CD4-positive, alpha-beta T cell (primary cell): ENCODE measurements at regions not wholly inside any gene's neighbourhood (a gene's known extent, or its start where the extent isn't known, plus 50 kb on each side); places are given as distances from the start of the nearest gene placed in this dataset.

Experiments used
- ATAC-seq: fragments of 200-7000 bp; cut with Tn5 transposase; one replicate; pipeline ENCODE4 v1.10.0; 2022; ENCODE audit warnings: mild to moderate bottlenecking; ENCODE audit not compliant: poor library complexity
- CTCF ChIA-PET: fragments of 350-600 bp; sonication (Branson Sonifier 250); formaldehyde crosslinking; loops from one replicate; lab custom pipeline; 2021; ENCODE audit warnings: antibody characterized with exemption, inconsistent platforms; lab: Charles Lee
- POLR2A ChIA-PET: fragments of 350-600 bp; sonication (Branson Sonifier 250); formaldehyde crosslinking; loops from one replicate; lab custom pipeline; 2021; ENCODE audit warnings: antibody characterized with exemption, inconsistent platforms; lab: Charles Lee
- DNase-seq, 14 experiments: peaks; one replicate each; pipeline ENCODE4 v3.0.0-alpha.2; 2013 to 2020; ENCODE audit warnings: mixed read lengths in 2 of 14
- H3K27ac ChIP-seq, 2 donors: one replicate each; pipeline versions ENCODE4 v1.5.1 to v1.7.0; 2013; ENCODE audit warnings: low read length in 2 of 2, low read depth in 1 of 2, mild to moderate bottlenecking in 1 of 2
- H3K27me3 ChIP-seq, 2 experiments: 1 replicate in 1 of 2; 2 replicates in 1 of 2; pipeline versions ENCODE4 v1.6.1 to v1.7.0; 2013; ENCODE audit warnings: low read length in 2 of 2, control low read depth in 1 of 2, mild to moderate bottlenecking in 1 of 2, moderate library complexity in 1 of 2; ENCODE audit not compliant: insufficient read depth in 2 of 2, control insufficient read depth in 1 of 2
- H3K36me3 ChIP-seq: one replicate; pipeline ENCODE4 v1.6.1; 2013; ENCODE audit warnings: low read length, control low read depth; ENCODE audit not compliant: insufficient read depth
- H3K4me1 ChIP-seq: one replicate; pipeline ENCODE4 v1.6.1; 2013; ENCODE audit warnings: low read length, control low read depth; ENCODE audit not compliant: insufficient read depth
- H3K4me3 ChIP-seq: one replicate; pipeline ENCODE4 v1.5.1; 2013; ENCODE audit warnings: mild to moderate bottlenecking, low read length, moderate library complexity
- H3K9me3 ChIP-seq, 2 experiments: 1 replicate in 1 of 2; 2 replicates in 1 of 2; pipeline versions ENCODE4 v1.6.1 to v1.7.0; 2013; ENCODE audit warnings: low read length in 2 of 2, mild to moderate bottlenecking in 2 of 2, control low read depth in 1 of 2, moderate library complexity in 1 of 2; ENCODE audit not compliant: control insufficient read depth in 1 of 2, insufficient read depth in 1 of 2
- H3K27ac Mint-ChIP-seq: one replicate; pipeline ENCODE4 v1.8.0; 2020; ENCODE audit warnings: mixed read lengths
- H3K27me3 Mint-ChIP-seq: one replicate; pipeline ENCODE4 v1.8.0; 2021; ENCODE audit warnings: mixed read lengths
- H3K36me3 Mint-ChIP-seq: one replicate; pipeline ENCODE4 v1.8.0; 2021; ENCODE audit warnings: low read depth, mixed read lengths
- H3K4me1 Mint-ChIP-seq: one replicate; pipeline ENCODE4 v1.8.0; 2021; ENCODE audit warnings: low read depth, mixed read lengths
- H3K4me3 Mint-ChIP-seq: one replicate; pipeline ENCODE4 v1.8.0; 2020; ENCODE audit warnings: mild to moderate bottlenecking, mixed read lengths
- H3K9me3 Mint-ChIP-seq: one replicate; pipeline ENCODE4 v1.8.0; 2020; ENCODE audit warnings: mixed read lengths
- CTCF ChIP-seq: fragments of 200-600 bp; IDR thresholded peaks from one replicate; pipeline ENCODE4 v1.8.0; 2022; ENCODE audit warnings: antibody characterized with exemption, mild to moderate bottlenecking
- intact Hi-C, 2 experiments: fragments of 100-400 bp; cut with DNase I in 1 of 2; cut with micrococcal nuclease in 1 of 2; formaldehyde crosslinking; loops; one replicate each; pipeline versions ENCODE4 v1.15.1 to v1.9.0; 2023 to 2025; cut with DNase I, micrococcal nuclease

DNA sequence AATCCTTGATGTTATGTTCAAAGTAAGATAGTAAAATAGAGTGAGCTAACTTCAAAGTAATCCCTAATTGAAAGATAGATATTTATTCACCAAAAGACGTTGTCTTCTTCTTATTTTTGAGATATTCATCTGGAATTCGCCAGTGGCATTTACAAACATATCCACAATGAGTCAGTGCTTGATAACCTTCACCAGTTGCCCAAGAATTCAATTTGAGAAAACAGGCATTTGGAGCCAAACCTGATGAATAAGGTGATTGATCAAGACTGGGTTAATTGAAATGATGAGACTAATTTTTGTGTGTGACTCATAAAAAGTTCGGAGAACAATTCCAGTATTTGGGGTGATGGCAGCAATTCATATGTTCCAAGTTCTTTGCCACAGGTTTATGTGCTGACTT lies 344.0 kb downstream of the ARL4A start:
- TF ChIP-seq CTCF = no peak
- no peaks in the 10 kb centered on the region for H3K36me3 Mint-ChIP-seq
- Histone ChIP-seq H3K4me3 (no peak overlapping the region), H3K36me3 (no peaks in the 10 kb centered on the region), H3K27ac (no peak overlapping the region), H3K27me3 (peaks cover 0 to 6% of the 10 kb centered on the region in 2 experiments), H3K4me1 (no peaks in the 10 kb centered on the region), H3K9me3 (peaks cover 0 to 4% of the 10 kb centered on the region in 2 experiments)
- DNase-seq (no peak), ATAC-seq (no peak)
- ChIA-PET CTCF (no interaction called here), POLR2A (no interaction called here)
- H3K9me3 Mint-ChIP-seq = peaks cover 3% of the 10 kb centered on the region
- H3K27me3 Mint-ChIP-seq = no peaks in the 10 kb centered on the region
- H3K27ac Mint-ChIP-seq = no peak overlapping the region
- intact Hi-C loops = no loop called here
- no peaks in the 10 kb centered on the region for H3K4me1 Mint-ChIP-seq
- no peak overlapping the region for H3K4me3 Mint-ChIP-seq

- ChIA-PET POLR2A (no interaction called here), CTCF (no interaction called here)
- Histone ChIP-seq H3K27ac (no peak overlapping the region), H3K4me3 (no peak overlapping the region), H3K4me1 (no peaks in the 10 kb centered on the region), H3K9me3 (peaks cover 0 to 4% of the 10 kb centered on the region in 2 experiments), H3K36me3 (no peaks in the 10 kb centered on the region), H3K27me3 (peaks cover 0 to 6% of the 10 kb centered on the region in 2 experiments)
- Mint-ChIP-seq H3K9me3 (peaks cover 3% of the 10 kb centered on the region), H3K4me1 (no peaks in the 10 kb centered on the region), H3K36me3 (no peaks in the 10 kb centered on the region), H3K27me3 (no peaks in the 10 kb centered on the region), H3K27ac (no peak overlapping the region), H3K4me3 (no peak overlapping the region)
- TF ChIP-seq CTCF = no peak
- ATAC-seq (no peak), DNase-seq (no peak)
- intact Hi-C loops = no loop called here
These were observed 344.7 kb downstream of the ARL4A start for GRCh38 chr7:13032084-13032483.

DNA sequence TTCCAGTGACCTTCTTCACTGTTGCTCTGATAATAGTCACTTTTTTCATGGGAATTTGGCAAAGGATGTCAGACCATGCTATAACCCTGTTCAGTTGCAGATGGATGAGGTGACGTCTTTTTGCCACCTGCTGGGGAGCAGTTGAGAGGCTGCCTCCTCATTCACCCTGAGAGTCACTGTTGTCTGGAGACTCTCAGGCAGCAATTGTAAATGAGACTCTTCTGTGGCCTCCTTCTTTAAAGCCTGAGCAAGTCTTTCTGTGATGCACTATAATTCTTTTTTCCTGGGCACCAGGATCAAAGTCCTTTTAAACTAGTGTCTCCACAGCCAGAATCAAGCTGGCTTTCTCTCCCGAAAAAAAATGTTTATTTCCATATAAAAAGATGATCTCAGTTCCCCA lies 345.1 kb downstream of the ARL4A start:
- CTCF ChIA-PET = no interaction called here
- Mint-ChIP-seq H3K27ac (no peak overlapping the region), H3K36me3 (no peaks in the 10 kb centered on the region), H3K4me1 (no peaks in the 10 kb centered on the region), H3K27me3 (no peaks in the 10 kb centered on the region), H3K4me3 (no peak overlapping the region), H3K9me3 (peaks cover 3% of the 10 kb centered on the region)
- no peaks in the 10 kb centered on the region for H3K36me3 ChIP-seq
- peaks cover 0 to 6% of the 10 kb centered on the region in 2 experiments for H3K27me3 ChIP-seq
- no peak overlapping the region for H3K27ac ChIP-seq
- H3K4me1 ChIP-seq = no peaks in the 10 kb centered on the region
- POLR2A ChIA-PET = no interaction called here
- TF ChIP-seq CTCF = no peak
- no peak for ATAC-seq
- intact Hi-C loops = no loop called here
- no peak for DNase-seq
- H3K4me3 ChIP-seq = no peak overlapping the region
- peaks cover 0 to 4% of the 10 kb centered on the region in 2 experiments for H3K9me3 ChIP-seq
